Urinary bladder (tissue), 3 donors: ENCODE measurements at regions not wholly inside any gene's neighbourhood (a gene's known extent, or its start where the extent isn't known, plus 50 kb on each side); places are given as distances from the start of the nearest gene placed in this dataset.
"Not testable (repeated sequence)": the region's sequence is repeated elsewhere in the genome, so short reads cannot be mapped to it uniquely, and the experiment has no call there.

Experiments used
- DNase-seq: peaks from one replicate; pipeline ENCODE4 v3.0.0-alpha.2; 2015; ENCODE audit errors: extremely low spot score
- H3K27ac ChIP-seq: one replicate; pipeline ENCODE4 v1.5.1; 2013; ENCODE audit warnings: low read depth, mild to moderate bottlenecking, moderate library complexity
- H3K36me3 ChIP-seq: one replicate; pipeline ENCODE4 v1.6.1; 2013; ENCODE audit warnings: mild to moderate bottlenecking, moderate library complexity; ENCODE audit not compliant: insufficient read depth
- H3K4me1 ChIP-seq: one replicate; pipeline ENCODE4 v1.6.1; 2013; ENCODE audit warnings: mild to moderate bottlenecking, moderate library complexity; ENCODE audit not compliant: insufficient read depth
- H3K4me3 ChIP-seq: one replicate; pipeline ENCODE4 v1.5.1; 2013; ENCODE audit warnings: low read depth, low read length
- WGBS: extraction: QIAGEN DNeasy Blood & Tissue Kit; methylation state at CpG from one replicate; pipeline ENCODE4 v1.1.7; 2013; 5-methylcytosine and 5-hydroxymethylcytosine counted together
- donor health status: healthy with polysubstance abuse.
- donor health status: healthy.

GRCh38 chr1:173370586-173370985, 106.5 kb upstream of the PRDX6 start:
- not testable (repeated sequence) for H3K4me3 ChIP-seq, H3K36me3 ChIP-seq, H3K4me1 ChIP-seq, H3K27ac ChIP-seq, DNase-seq
- WGBS = 91% methylated on average over 3 of the region's 3 CpGs

GRCh38 chr1:173376065-173376464, 101.1 kb upstream of the PRDX6 start:
- WGBS = 86% methylated on average over 1 of the region's 1 CpG
- H3K4me1 ChIP-seq, DNase-seq, H3K36me3 ChIP-seq, H3K27ac ChIP-seq, H3K4me3 ChIP-seq: not testable (repeated sequence)

GRCh38 chr1:173377266-173377665, 99.9 kb upstream of the PRDX6 start:
- WGBS = 93% methylated on average over 13 of the region's 13 CpGs
- no peak for DNase-seq
- Histone ChIP-seq H3K4me3 (no peak overlapping the region), H3K27ac (no peak overlapping the region), H3K4me1 (no peaks in the 10 kb centered on the region), H3K36me3 (no peaks in the 10 kb centered on the region)

- H3K4me1 ChIP-seq = no peaks in the 10 kb centered on the region
- no peak for DNase-seq
- 94% methylated on average over 1 of the region's 1 CpG for WGBS
These were observed 93.8 kb upstream of the PRDX6 start for GRCh38 chr1:173383351-173383750.

GRCh38 chr1:173388352-173388751, 88.8 kb upstream of the PRDX6 start:
- WGBS = 61% methylated on average over 1 of the region's 1 CpG
- no peak overlapping the region for H3K4me3 ChIP-seq
- no peaks in the 10 kb centered on the region for H3K36me3 ChIP-seq
- H3K4me1 ChIP-seq = no peaks in the 10 kb centered on the region
- no peak for DNase-seq
- H3K27ac ChIP-seq = no peak overlapping the region

More at GRCh38 chr1:173383351-173383750, 93.8 kb upstream of the PRDX6 start:
- Histone ChIP-seq H3K36me3 (no peaks in the 10 kb centered on the region), H3K27ac (no peak overlapping the region), H3K4me3 (no peak overlapping the region)

GRCh38 chr1:173392895-173393658, 84.1 kb upstream of the PRDX6 start:
- 70% methylated on average over 8 of the region's 8 CpGs for WGBS
- Histone ChIP-seq H3K4me3 (no peak overlapping the region), H3K36me3 (no peaks in the 10 kb centered on the region), H3K27ac (no peak overlapping the region), H3K4me1 (no peaks in the 10 kb centered on the region)
- DNase-seq = no peak

- WGBS = 53% methylated on average over 1 of the region's 1 CpG
- DNase-seq = no peak
- Histone ChIP-seq H3K4me3 (no peak overlapping the region), H3K4me1 (no peaks in the 10 kb centered on the region), H3K27ac (no peak overlapping the region), H3K36me3 (no peaks in the 10 kb centered on the region)
These were observed 83.5 kb upstream of the PRDX6 start for GRCh38 chr1:173393659-173394000.

GRCh38 chr1:173394813-173395212, 82.3 kb upstream of the PRDX6 start:
- not testable (repeated sequence) for H3K4me3 ChIP-seq, H3K36me3 ChIP-seq, H3K27ac ChIP-seq, DNase-seq, H3K4me1 ChIP-seq

- H3K4me1 ChIP-seq = no peaks in the 10 kb centered on the region
- DNase-seq = no peak
- no peaks in the 10 kb centered on the region for H3K36me3 ChIP-seq
- H3K27ac ChIP-seq = no peak overlapping the region
- no peak overlapping the region for H3K4me3 ChIP-seq
These were observed 81.4 kb upstream of the PRDX6 start for GRCh38 chr1:173395762-173396161.

- Histone ChIP-seq H3K4me3 (no peak overlapping the region), H3K4me1 (no peaks in the 10 kb centered on the region), H3K27ac (no peak overlapping the region), H3K36me3 (no peaks in the 10 kb centered on the region)
- WGBS = 79% methylated on average over 1 of the region's 1 CpG
- no peak for DNase-seq
These were observed 76.6 kb upstream of the PRDX6 start for GRCh38 chr1:173400387-173400995.

- Histone ChIP-seq H3K4me3 (no peak overlapping the region), H3K4me1 (no peaks in the 10 kb centered on the region), H3K36me3 (no peaks in the 10 kb centered on the region), H3K27ac (no peak overlapping the region)
- no peak for DNase-seq
- WGBS = 99% methylated on average over 3 of the region's 3 CpGs
These were observed 73.1 kb upstream of the PRDX6 start for GRCh38 chr1:173403996-173404395.

- no peaks in the 10 kb centered on the region for H3K36me3 ChIP-seq
- no peak for DNase-seq
- no peaks in the 10 kb centered on the region for H3K4me1 ChIP-seq
- H3K27ac ChIP-seq = no peak overlapping the region
- no peak overlapping the region for H3K4me3 ChIP-seq
These were observed 71.9 kb upstream of the PRDX6 start for GRCh38 chr1:173405281-173405680.

- WGBS = 77% methylated on average over 3 of the region's 3 CpGs
- H3K4me1 ChIP-seq = no peaks in the 10 kb centered on the region
- H3K36me3 ChIP-seq = no peaks in the 10 kb centered on the region
- H3K4me3 ChIP-seq = no peak overlapping the region
- no peak for DNase-seq
- no peak overlapping the region for H3K27ac ChIP-seq
These were observed 71.3 kb upstream of the PRDX6 start for GRCh38 chr1:173405834-173406233.

GRCh38 chr1:173406783-173407230, 70.3 kb upstream of the PRDX6 start:
- no peak overlapping the region for H3K4me3 ChIP-seq

More at GRCh38 chr1:173406783-173407230, 70.3 kb upstream of the PRDX6 start:
- Histone ChIP-seq H3K27ac (no peak overlapping the region), H3K36me3 (no peaks in the 10 kb centered on the region), H3K4me1 (no peaks in the 10 kb centered on the region)
- DNase-seq = no peak
- WGBS = 77% methylated on average over 8 of the region's 8 CpGs
